ENCODE measurements at regions not wholly inside any gene's neighbourhood (a gene's known extent, or its start where the extent isn't known, plus 50 kb on each side); places are given as distances from the start of the nearest gene placed in this dataset.

- H3K9me3 ChIP-seq, result no peaks in the 10 kb centered on the region
- no peaks in the 10 kb centered on the region for H3K36me3 ChIP-seq
- TF ChIP-seq, protein P1, sequence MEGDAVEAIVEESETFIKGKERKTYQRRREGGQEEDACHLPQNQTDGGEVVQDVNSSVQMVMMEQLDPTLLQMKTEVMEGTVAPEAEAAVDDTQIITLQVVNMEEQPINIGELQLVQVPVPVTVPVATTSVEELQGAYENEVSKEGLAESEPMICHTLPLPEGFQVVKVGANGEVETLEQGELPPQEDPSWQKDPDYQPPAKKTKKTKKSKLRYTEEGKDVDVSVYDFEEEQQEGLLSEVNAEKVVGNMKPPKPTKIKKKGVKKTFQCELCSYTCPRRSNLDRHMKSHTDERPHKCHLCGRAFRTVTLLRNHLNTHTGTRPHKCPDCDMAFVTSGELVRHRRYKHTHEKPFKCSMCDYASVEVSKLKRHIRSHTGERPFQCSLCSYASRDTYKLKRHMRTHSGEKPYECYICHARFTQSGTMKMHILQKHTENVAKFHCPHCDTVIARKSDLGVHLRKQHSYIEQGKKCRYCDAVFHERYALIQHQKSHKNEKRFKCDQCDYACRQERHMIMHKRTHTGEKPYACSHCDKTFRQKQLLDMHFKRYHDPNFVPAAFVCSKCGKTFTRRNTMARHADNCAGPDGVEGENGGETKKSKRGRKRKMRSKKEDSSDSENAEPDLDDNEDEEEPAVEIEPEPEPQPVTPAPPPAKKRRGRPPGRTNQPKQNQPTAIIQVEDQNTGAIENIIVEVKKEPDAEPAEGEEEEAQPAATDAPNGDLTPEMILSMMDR (IDR thresholded peaks at IDR 0.05), result no peak
- no peak overlapping the region for H3K27ac ChIP-seq
- DNase-seq, result no peak
- no peaks in the 10 kb centered on the region for H3K27me3 ChIP-seq
- no peak overlapping the region for H3K4me3 ChIP-seq
- intact Hi-C loops (cut with DNase I; ENCODE audit: low total_unique reads), result no loop called here
- peaks cover 0 to 17% (median 0%) of the 10 kb centered on the region in 4 donors for H3K4me1 ChIP-seq
These were observed 348.4 kb upstream of the MEOX2 start for GRCh38 chr7:16034866-16035265.

GRCh38 chr7:16034353-16034752, 347.9 kb upstream of the MEOX2 start:
- TF ChIP-seq, protein P1 (IDR thresholded peaks at IDR 0.05), result no peak
- no peaks in the 10 kb centered on the region for H3K27me3 ChIP-seq
- no peaks in the 10 kb centered on the region for H3K9me3 ChIP-seq
- H3K27ac ChIP-seq, result no peak overlapping the region
- no peaks in the 10 kb centered on the region for H3K36me3 ChIP-seq
- DNase-seq, result no peak
- intact Hi-C loops (cut with DNase I; ENCODE audit: low total_unique reads), result no loop called here
- H3K4me3 ChIP-seq, result no peak overlapping the region
- peaks cover 0 to 17% (median 0%) of the 10 kb centered on the region in 4 donors for H3K4me1 ChIP-seq

DNA sequence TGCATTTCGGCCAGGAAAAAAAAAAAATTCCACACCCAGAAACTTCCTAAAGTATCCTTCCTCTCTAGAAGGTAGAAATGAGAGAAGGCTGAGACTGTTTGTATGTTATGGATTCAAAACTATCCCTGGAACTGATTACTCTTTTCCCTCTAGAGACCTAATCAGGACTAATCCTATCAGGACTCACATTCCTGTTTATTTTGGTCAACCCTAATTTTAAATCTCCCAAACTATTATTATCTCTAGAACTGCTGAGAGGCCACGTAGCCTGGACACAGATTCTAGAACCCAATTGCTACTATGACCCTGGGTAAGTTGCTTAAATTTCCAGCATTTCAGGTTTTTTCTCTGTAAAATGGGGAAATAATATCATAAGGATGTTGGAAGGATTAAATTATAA, 346.8 kb upstream of the MEOX2 start:
- peaks cover 0 to 24% (median 6%) of the 10 kb centered on the region in 4 donors for H3K4me1 ChIP-seq
- no peak overlapping the region for H3K4me3 ChIP-seq
- no peaks in the 10 kb centered on the region for H3K27me3 ChIP-seq
- no peak for DNase-seq
- H3K9me3 ChIP-seq, result no peaks in the 10 kb centered on the region
- TF ChIP-seq, protein P1 (IDR thresholded peaks at IDR 0.05), result no peak
- no peaks in the 10 kb centered on the region for H3K36me3 ChIP-seq
- intact Hi-C loops (cut with DNase I; ENCODE audit: low total_unique reads), result no loop called here
- peak overlapping the region in 1 of 2 donors; percentile 40 for H3K27ac ChIP-seq

DNA sequence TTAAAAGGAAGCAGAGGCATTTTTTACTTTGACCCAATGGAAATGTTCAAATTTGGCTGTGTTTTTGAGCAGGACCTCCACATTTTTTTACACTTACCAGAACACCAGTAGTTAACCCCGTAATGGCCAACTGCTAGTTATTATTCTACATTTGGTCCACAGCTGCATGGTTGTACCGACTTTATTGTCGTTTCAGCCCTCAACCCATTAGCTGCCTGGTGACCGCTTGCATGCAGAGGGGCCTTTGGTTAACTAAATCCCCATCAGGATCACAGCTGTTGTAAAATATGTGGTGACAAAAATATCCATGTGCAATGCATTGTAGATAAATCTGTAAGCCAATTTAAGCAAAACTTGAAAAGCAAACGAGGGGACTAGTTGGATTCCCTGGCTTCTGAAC, 342.2 kb upstream of the MEOX2 start:
- TF ChIP-seq, protein P1 (IDR thresholded peaks at IDR 0.05), result no peak
- Histone ChIP-seq H3K4me3 (no peak overlapping the region), H3K9me3 (no peaks in the 10 kb centered on the region), H3K36me3 (no peaks in the 10 kb centered on the region), H3K27ac (peak overlapping the region; percentile 58 to 66), H3K4me1 (peaks cover 0 to 50% (median 23%) of the 10 kb centered on the region in 4 donors), H3K27me3 (no peaks in the 10 kb centered on the region)
- DNase-seq, result no peak
- intact Hi-C loops (cut with DNase I; ENCODE audit: low total_unique reads), result no loop called here

GRCh38 chr7:16028103-16028502, 341.6 kb upstream of the MEOX2 start:
- Histone ChIP-seq H3K36me3 (no peaks in the 10 kb centered on the region), H3K9me3 (no peaks in the 10 kb centered on the region), H3K27ac (peak overlapping the region; percentile 58 to 66), H3K4me1 (peaks cover 0 to 45% (median 24%) of the 10 kb centered on the region in 4 donors), H3K27me3 (no peaks in the 10 kb centered on the region), H3K4me3 (no peak overlapping the region)
- DNase-seq, result no peak
- intact Hi-C loops (cut with DNase I; ENCODE audit: low total_unique reads), result no loop called here
- TF ChIP-seq, protein P1 (IDR thresholded peaks at IDR 0.05), result no peak

GRCh38 chr7:16027396-16027795, 340.9 kb upstream of the MEOX2 start:
- TF ChIP-seq, protein P1 (IDR thresholded peaks at IDR 0.05), result no peak
- no peaks in the 10 kb centered on the region for H3K27me3 ChIP-seq
- peaks cover 0 to 42% (median 25%) of the 10 kb centered on the region in 4 donors for H3K4me1 ChIP-seq
- no peak for DNase-seq
- no peaks in the 10 kb centered on the region for H3K36me3 ChIP-seq
- no peak overlapping the region for H3K4me3 ChIP-seq
- no peaks in the 10 kb centered on the region for H3K9me3 ChIP-seq
- intact Hi-C loops (cut with DNase I; ENCODE audit: low total_unique reads), result no loop called here
- H3K27ac ChIP-seq, result peak overlapping the region; percentile 58 to 66

Measured in tibial artery (tissue), 4 donors.